Liver (tissue), 8 donors: ENCODE measurements at regions not wholly inside any gene's neighbourhood (a gene's known extent, or its start where the extent isn't known, plus 50 kb on each side); places are given as distances from the start of the nearest gene placed in this dataset.

ENCODE experiments used
- DNase-seq: peaks from one replicate; pipeline ENCODE4 v3.0.0-alpha.2; 2017; ENCODE audit warnings: low spot score
- H3K27ac ChIP-seq, 2 donors: one replicate each; pipeline ENCODE4 v1.7.0; 2013; ENCODE audit warnings: inconsistent platforms in 2 of 2, low read length in 2 of 2, control low read depth in 1 of 2, low read depth in 1 of 2, mild to moderate bottlenecking in 1 of 2
- H3K27me3 ChIP-seq, 4 donors: one replicate each; pipeline versions ENCODE4 v1.6.1 to v1.7.0; 2013; ENCODE audit warnings: low read length in 3 of 4, inconsistent platforms in 1 of 4, mild to moderate bottlenecking in 1 of 4, moderate library complexity in 1 of 4; ENCODE audit not compliant: control insufficient read depth in 4 of 4, insufficient read depth in 4 of 4
- H3K36me3 ChIP-seq, 4 donors: one replicate each; pipeline versions ENCODE4 v1.6.1 to v1.7.0; 2013; ENCODE audit warnings: low read length in 3 of 4, mild to moderate bottlenecking in 3 of 4, low read depth in 1 of 4, moderate library complexity in 1 of 4; ENCODE audit not compliant: control insufficient read depth in 4 of 4, insufficient read depth in 3 of 4
- H3K4me1 ChIP-seq, 4 donors: one replicate each; pipeline versions ENCODE4 v1.6.1 to v1.7.0; 2013; ENCODE audit warnings: low read length in 3 of 4, mild to moderate bottlenecking in 3 of 4, moderate library complexity in 1 of 4; ENCODE audit not compliant: control insufficient read depth in 4 of 4, insufficient read depth in 4 of 4
- H3K4me3 ChIP-seq, 3 donors: one replicate each; pipeline versions ENCODE4 v1.6.1 to v1.7.0; 2013; ENCODE audit warnings: low read length in 3 of 3, control low read depth in 1 of 3, low read depth in 1 of 3, mild to moderate bottlenecking in 1 of 3
- H3K9ac ChIP-seq, 2 donors: one replicate each; pipeline ENCODE4 v1.7.0; 2013; ENCODE audit warnings: low read length in 2 of 2, mild to moderate bottlenecking in 2 of 2, moderate library complexity in 2 of 2, control low read depth in 1 of 2, low read depth in 1 of 2
- H3K9me3 ChIP-seq, 4 donors: one replicate each; pipeline versions ENCODE4 v1.6.1 to v1.7.0; 2013; ENCODE audit warnings: low read length in 3 of 4; ENCODE audit not compliant: control insufficient read depth in 4 of 4
- CTCF ChIP-seq: fragments of 150-350 bp; IDR thresholded peaks from 2 replicates; pipeline ENCODE4 v1.5.1; 2017; ENCODE audit warnings: improper control_type of control experiment, low read depth, low read length; ENCODE audit not compliant: missing input control
- EGR1 ChIP-seq, 2 donors: IDR thresholded peaks; 2 replicates each; pipeline ENCODE4 v1.6.1; 2016 to 2018; ENCODE audit warnings: antibody characterized with exemption in 2 of 2, low read depth in 2 of 2
- FOXA1 ChIP-seq: IDR thresholded peaks from 2 replicates; pipeline ENCODE4 v1.6.1; 2016; ENCODE audit warnings: antibody characterized with exemption
- GABPA ChIP-seq, 2 donors: IDR thresholded peaks in 1 of 2; conservative IDR thresholded peaks in 1 of 2; 2 replicates each; pipeline ENCODE4 v1.6.1; 2016; ENCODE audit warnings: antibody characterized with exemption in 2 of 2, mild to moderate bottlenecking in 1 of 2, moderate library complexity in 1 of 2
- HNF4G ChIP-seq: IDR thresholded peaks from 2 replicates; pipeline ENCODE4 v1.6.1; 2016; ENCODE audit warnings: antibody characterized with exemption
- NR2F2 ChIP-seq: IDR thresholded peaks from 2 replicates; pipeline ENCODE4 v1.6.1; 2016; ENCODE audit warnings: antibody characterized with exemption
- RAD21 ChIP-seq, 2 donors: IDR thresholded peaks; 2 replicates each; pipeline ENCODE4 v1.6.1; 2016; ENCODE audit warnings: antibody characterized with exemption in 2 of 2, mild to moderate bottlenecking in 2 of 2
- REST ChIP-seq: IDR thresholded peaks from 2 replicates; pipeline ENCODE4 v1.6.1; 2016; ENCODE audit warnings: antibody characterized with exemption, mild to moderate bottlenecking
- RXRA ChIP-seq, 2 donors: IDR thresholded peaks; 2 replicates each; pipeline ENCODE4 v1.6.1; 2017 to 2018; ENCODE audit warnings: antibody characterized with exemption in 2 of 2, mild to moderate bottlenecking in 1 of 2
- SP1 ChIP-seq: IDR thresholded peaks from 2 replicates; pipeline ENCODE4 v1.6.1; 2018; ENCODE audit warnings: antibody characterized with exemption, mild to moderate bottlenecking
- TAF1 ChIP-seq: conservative IDR thresholded peaks from 2 replicates; pipeline ENCODE4 v1.6.1; 2016; ENCODE audit warnings: antibody characterized with exemption, mild to moderate bottlenecking
- YY1 ChIP-seq: IDR thresholded peaks from 2 replicates; pipeline ENCODE4 v1.6.1; 2016; ENCODE audit warnings: antibody characterized with exemption, mild to moderate bottlenecking
- ZBTB33 ChIP-seq: IDR thresholded peaks from 2 replicates; pipeline ENCODE4 v1.6.1; 2016; ENCODE audit warnings: antibody characterized with exemption
- WGBS: extraction: QIAGEN DNeasy Blood & Tissue Kit; methylation state at CpG from one replicate; pipeline ENCODE4 v1.1.7; 2013; 5-methylcytosine and 5-hydroxymethylcytosine counted together
- donor health status: healthy.
- donor health status: healthy.
- donor health status: healthy.
- donor health status: healthy.
- donor health status: healthy.

- TF ChIP-seq TAF1 (no peak), FOXA1 (no peak)
- Histone ChIP-seq H3K27me3 (no peaks in the 10 kb centered on the region), H3K36me3 (no peaks in the 10 kb centered on the region), H3K9me3 (no peaks in the 10 kb centered on the region), H3K9ac (no peak overlapping the region), H3K4me1 (no peaks in the 10 kb centered on the region), H3K27ac (no peak overlapping the region), H3K4me3 (no peak overlapping the region)
- no peak for DNase-seq
- 73% methylated on average over 1 of the region's 1 CpG for WGBS
Measured at GRCh38 chr20:11846131-11846530, 71.6 kb upstream of the BTBD3 start.

- H3K36me3 ChIP-seq: no peaks in the 10 kb centered on the region
- H3K27ac ChIP-seq: no peak overlapping the region
- H3K27me3 ChIP-seq: no peaks in the 10 kb centered on the region
- H3K4me3 ChIP-seq: no peak overlapping the region
- TF ChIP-seq RAD21 (IDR thresholded peaks at IDR 0.05) (no peak), REST (no peak), CTCF (no peak), ZBTB33 (no peak), GABPA (IDR thresholded peaks at IDR 0.05 in 1 of 2, conservative IDR thresholded peaks at IDR 0.05 in 1 of 2) (no peak), RXRA (IDR thresholded peaks at IDR 0.05) (no peak), HNF4G (no peak)
- no peak overlapping the region for H3K9ac ChIP-seq
- no peaks in the 10 kb centered on the region for H3K4me1 ChIP-seq
- H3K9me3 ChIP-seq: no peaks in the 10 kb centered on the region
- WGBS: 84% methylated on average over 2 of the region's 2 CpGs
- no peak for DNase-seq
Measured at GRCh38 chr20:11847827-11848226, 69.9 kb upstream of the BTBD3 start.

GRCh38 chr20:11849270-11849915 lies 68.3 kb upstream of the BTBD3 start:
- no peaks in the 10 kb centered on the region for H3K4me1 ChIP-seq
- H3K27me3 ChIP-seq: no peaks in the 10 kb centered on the region
- H3K27ac ChIP-seq: no peak overlapping the region
- H3K4me3 ChIP-seq: no peak overlapping the region
- TF ChIP-seq SP1 (no peak), FOXA1 (no peak), YY1 (no peak), HNF4G (no peak), TAF1 (no peak), REST (no peak), NR2F2 (no peak), GABPA (IDR thresholded peaks at IDR 0.05 in 1 of 2, conservative IDR thresholded peaks at IDR 0.05 in 1 of 2) (no peak), EGR1 (IDR thresholded peaks at IDR 0.05; ENCODE audit: low read depth in 2 of 2) (no peak)
- 68% methylated on average over 5 of the region's 5 CpGs for whole genome bisulfite sequencing
- DNase-seq: no peak
- no peaks in the 10 kb centered on the region for H3K36me3 ChIP-seq
- no peaks in the 10 kb centered on the region for H3K9me3 ChIP-seq
- no peak overlapping the region for H3K9ac ChIP-seq
